ENCODE measurements at regions not wholly inside any gene's neighbourhood (a gene's known extent, or its start where the extent isn't known, plus 50 kb on each side); places are given as distances from the start of the nearest gene placed in this dataset.

GRCh38 chrX:121782544-121782943 lies 735.1 kb downstream of the GLUD2 start:
- H3K27me3 ChIP-seq = no peaks in the 10 kb centered on the region
- H3K36me3 ChIP-seq = no peaks in the 10 kb centered on the region
- no peak overlapping the region for H3K27ac ChIP-seq
- TF ChIP-seq CTCF (IDR thresholded peaks at IDR 0.05; ENCODE audit: low read depth, low read length) = no peak
- no peak for DNase-seq (ENCODE audit: low read depth in 1 of 2, low spot score in 1 of 2)
- no peak overlapping the region for H3K4me3 ChIP-seq
- no peaks in the 10 kb centered on the region for H3K9me3 ChIP-seq (ENCODE audit: low read depth)
- H3K4me1 ChIP-seq (ENCODE audit: low read depth) = no peaks in the 10 kb centered on the region

- H3K36me3 ChIP-seq = no peaks in the 10 kb centered on the region
- no peaks in the 10 kb centered on the region for H3K9me3 ChIP-seq (ENCODE audit: low read depth)
- H3K4me1 ChIP-seq (ENCODE audit: low read depth) = no peaks in the 10 kb centered on the region
- no peak overlapping the region for H3K4me3 ChIP-seq
- TF ChIP-seq CTCF (IDR thresholded peaks at IDR 0.05; ENCODE audit: low read depth, low read length) = no peak
- DNase-seq (ENCODE audit: low read depth in 1 of 2, low spot score in 1 of 2) = no peak
- H3K27me3 ChIP-seq = no peaks in the 10 kb centered on the region
- no peak overlapping the region for H3K27ac ChIP-seq
Measured at GRCh38 chrX:121782976-121783375, 735.6 kb downstream of the GLUD2 start.

- Histone ChIP-seq H3K27ac (no peak overlapping the region), H3K9me3 (ENCODE audit: low read depth) (no peaks in the 10 kb centered on the region), H3K36me3 (no peaks in the 10 kb centered on the region), H3K4me3 (no peak overlapping the region), H3K4me1 (ENCODE audit: low read depth) (no peaks in the 10 kb centered on the region), H3K27me3 (no peaks in the 10 kb centered on the region)
- TF ChIP-seq CTCF (IDR thresholded peaks at IDR 0.05; ENCODE audit: low read depth, low read length) = no peak
- no peak for DNase-seq (ENCODE audit: low read depth in 1 of 2, low spot score in 1 of 2)
Measured at GRCh38 chrX:121802881-121803412, 755.5 kb downstream of the GLUD2 start.

- Histone ChIP-seq H3K27ac (no peak overlapping the region), H3K36me3 (no peaks in the 10 kb centered on the region), H3K27me3 (no peaks in the 10 kb centered on the region), H3K9me3 (ENCODE audit: low read depth) (no peaks in the 10 kb centered on the region), H3K4me1 (ENCODE audit: low read depth) (no peaks in the 10 kb centered on the region), H3K4me3 (no peak overlapping the region)
- TF ChIP-seq CTCF (IDR thresholded peaks at IDR 0.05; ENCODE audit: low read depth, low read length) = no peak
- no peak for DNase-seq (ENCODE audit: low read depth in 1 of 2, low spot score in 1 of 2)
Measured at GRCh38 chrX:121823406-121823805, 776.0 kb downstream of the GLUD2 start.

GRCh38 chrX:121831601-121832000 lies 784.2 kb downstream of the GLUD2 start:
- DNase-seq (ENCODE audit: low read depth in 1 of 2, low spot score in 1 of 2) = peak in 1 of 2 donors; percentile 16
- Histone ChIP-seq H3K36me3 (no peaks in the 10 kb centered on the region), H3K4me3 (no peak overlapping the region), H3K9me3 (ENCODE audit: low read depth) (no peaks in the 10 kb centered on the region), H3K27ac (no peak overlapping the region), H3K27me3 (no peaks in the 10 kb centered on the region), H3K4me1 (ENCODE audit: low read depth) (no peaks in the 10 kb centered on the region)
- no peak for TF ChIP-seq CTCF (IDR thresholded peaks at IDR 0.05; ENCODE audit: low read depth, low read length)

GRCh38 chrX:121832446-121832845 lies 785.0 kb downstream of the GLUD2 start:
- TF ChIP-seq CTCF (IDR thresholded peaks at IDR 0.05; ENCODE audit: low read depth, low read length) = no peak
- no peaks in the 10 kb centered on the region for H3K27me3 ChIP-seq
- no peak overlapping the region for H3K27ac ChIP-seq
- no peaks in the 10 kb centered on the region for H3K9me3 ChIP-seq (ENCODE audit: low read depth)
- H3K4me1 ChIP-seq (ENCODE audit: low read depth) = no peaks in the 10 kb centered on the region
- H3K36me3 ChIP-seq = no peaks in the 10 kb centered on the region
- H3K4me3 ChIP-seq = no peak overlapping the region
- DNase-seq (ENCODE audit: low read depth in 1 of 2, low spot score in 1 of 2) = peak in 1 of 2 donors; percentile 23

Measured in cardiac muscle cell (in vitro differentiated cells and primary cell).